Ascending aorta (tissue), 2 donors: ENCODE measurements at regions not wholly inside any gene's neighbourhood (a gene's known extent, or its start where the extent isn't known, plus 50 kb on each side); places are given as distances from the start of the nearest gene placed in this dataset.

Source experiments
- DNase-seq, 2 donors: peaks; one replicate each; pipeline ENCODE4 v3.0.0-alpha.2; 2019; ENCODE audit warnings: low spot score in 2 of 2
- H3K27ac ChIP-seq, 2 donors: fragments of 200-600 bp; sonication (generic); one replicate each; pipeline ENCODE4 v1.5.1; 2016 to 2017; ENCODE audit warnings: mild to moderate bottlenecking in 1 of 2
- H3K27me3 ChIP-seq: fragments of 200-600 bp; sonication (generic); one replicate; pipeline ENCODE4 v1.5.1; 2017
- H3K36me3 ChIP-seq, 2 donors: fragments of 200-600 bp; sonication (generic); one replicate each; pipeline ENCODE4 v1.5.1; 2016
- H3K4me1 ChIP-seq, 2 donors: fragments of 200-600 bp; sonication (generic); one replicate each; pipeline ENCODE4 v1.5.1; 2016 to 2017; ENCODE audit warnings: mild to moderate bottlenecking in 1 of 2
- H3K4me3 ChIP-seq, 2 donors: fragments of 200-600 bp; sonication (generic); one replicate each; pipeline ENCODE4 v1.5.1; 2016 to 2017; ENCODE audit warnings: mild to moderate bottlenecking in 1 of 2
- H3K9me3 ChIP-seq, 2 donors: fragments of 200-600 bp; sonication (generic); one replicate each; pipeline ENCODE4 v1.5.1; 2016
- CTCF ChIP-seq, 3 experiments: fragments of 200-600 bp in 2 of 3; fragments of 450-650 bp in 1 of 3; sonication (generic) in 2 of 3; IDR thresholded peaks; one replicate each; pipeline ENCODE4 v1.5.1; 2016 to 2019; ENCODE audit warnings: antibody characterized with exemption in 3 of 3, mild to moderate bottlenecking in 1 of 3, moderate library complexity in 1 of 3
- intact Hi-C: fragments of 100-400 bp; cut with DNase I; formaldehyde crosslinking; loops from one replicate; pipeline ENCODE4 v1.15.1; 2023

GRCh38 chr5:123921193-123921592 lies 409.2 kb downstream of the CSNK1G3 start:
- no peaks in the 10 kb centered on the region for H3K27me3 ChIP-seq
- intact Hi-C loops, result no loop called here
- no peak for DNase-seq
- no peaks in the 10 kb centered on the region for H3K36me3 ChIP-seq
- H3K9me3 ChIP-seq, result peaks cover 0 to 4% of the 10 kb centered on the region in 2 donors
- H3K4me1 ChIP-seq, result peaks cover 0 to 3% of the 10 kb centered on the region in 2 donors
- no peak overlapping the region for H3K27ac ChIP-seq
- no peak overlapping the region for H3K4me3 ChIP-seq
- no peak for TF ChIP-seq CTCF (IDR thresholded peaks at IDR 0.05)

DNA sequence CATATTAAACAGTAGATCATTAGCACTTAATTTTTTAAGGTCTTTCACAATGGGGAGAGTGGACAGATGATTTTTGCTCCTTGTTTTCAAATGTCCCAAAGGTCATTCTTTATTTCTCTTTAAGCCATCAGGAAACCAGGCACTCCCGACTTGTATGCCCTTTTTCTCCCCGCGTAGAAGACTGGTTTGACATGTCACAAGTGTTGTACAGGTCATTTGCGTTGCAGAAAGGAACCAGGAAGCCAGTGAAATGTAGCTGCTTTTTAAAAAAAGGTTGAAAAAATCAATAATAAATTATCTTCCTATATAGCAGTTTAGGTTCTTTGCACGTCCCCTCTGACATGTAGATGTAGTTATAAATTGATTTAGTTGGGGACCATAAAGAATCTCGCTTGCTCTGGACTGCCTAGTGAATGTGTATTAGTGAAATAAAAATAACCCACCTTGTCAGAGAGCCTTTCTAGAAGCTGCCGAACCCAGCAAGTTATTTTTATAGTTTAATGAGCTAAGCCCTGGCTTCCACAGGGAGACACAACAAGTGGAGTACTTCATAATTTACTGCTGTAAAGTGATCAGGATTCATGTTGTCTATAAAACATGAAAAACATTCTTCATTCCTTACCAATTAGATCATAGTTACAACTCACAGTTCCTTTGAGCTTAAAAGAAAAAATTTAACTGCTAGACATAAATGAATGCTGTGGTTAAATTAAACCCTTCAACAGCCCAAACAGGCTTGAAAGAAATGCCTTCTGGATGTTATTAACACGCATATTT lies 404.6 kb downstream of the CSNK1G3 start:
- no peaks in the 10 kb centered on the region for H3K36me3 ChIP-seq
- intact Hi-C loops, result no loop called here
- H3K4me1 ChIP-seq, result peaks cover 0 to 3% of the 10 kb centered on the region in 2 donors
- no peak for TF ChIP-seq CTCF (IDR thresholded peaks at IDR 0.05)
- H3K27me3 ChIP-seq, result no peaks in the 10 kb centered on the region
- peaks cover 0 to 4% of the 10 kb centered on the region in 2 donors for H3K9me3 ChIP-seq
- H3K4me3 ChIP-seq, result peak overlapping the region in 1 of 2 donors; percentile 20
- H3K27ac ChIP-seq, result peak overlapping the region in 1 of 2 donors; percentile 14
- DNase-seq, result no peak

GRCh38 chr5:123914333-123914732 lies 402.4 kb downstream of the CSNK1G3 start:
- intact Hi-C loops, result no loop called here
- DNase-seq, result no peak
- no peak for TF ChIP-seq CTCF (IDR thresholded peaks at IDR 0.05)
- peaks cover 0 to 3% of the 10 kb centered on the region in 2 donors for H3K4me1 ChIP-seq
- no peaks in the 10 kb centered on the region for H3K36me3 ChIP-seq
- H3K4me3 ChIP-seq, result no peak overlapping the region
- H3K27me3 ChIP-seq, result no peaks in the 10 kb centered on the region
- H3K9me3 ChIP-seq, result no peaks in the 10 kb centered on the region
- no peak overlapping the region for H3K27ac ChIP-seq

DNA sequence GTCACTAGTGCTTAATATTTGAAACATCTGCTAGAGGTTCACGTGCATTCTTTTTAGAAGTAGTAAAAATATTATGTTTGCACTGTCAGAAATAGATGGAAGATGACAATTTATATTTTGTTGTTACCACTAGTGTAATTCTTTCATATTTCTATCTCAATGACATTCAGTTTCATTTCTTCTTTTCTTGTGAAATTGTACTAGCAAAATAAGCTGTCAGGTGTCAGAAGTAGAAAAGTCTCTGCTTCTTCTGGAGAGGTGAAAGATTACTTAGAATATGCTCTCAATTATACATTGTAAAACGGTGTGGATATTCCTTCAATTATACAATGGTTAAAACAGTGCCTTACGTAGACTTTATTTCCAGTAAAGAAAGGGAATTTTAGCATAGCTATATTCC lies 395.4 kb downstream of the CSNK1G3 start:
- no peak overlapping the region for H3K27ac ChIP-seq
- H3K9me3 ChIP-seq, result no peaks in the 10 kb centered on the region
- intact Hi-C loops, result no loop called here
- no peaks in the 10 kb centered on the region for H3K27me3 ChIP-seq
- DNase-seq, result no peak
- H3K36me3 ChIP-seq, result no peaks in the 10 kb centered on the region
- no peaks in the 10 kb centered on the region for H3K4me1 ChIP-seq
- H3K4me3 ChIP-seq, result no peak overlapping the region
- no peak for TF ChIP-seq CTCF (IDR thresholded peaks at IDR 0.05)

DNA sequence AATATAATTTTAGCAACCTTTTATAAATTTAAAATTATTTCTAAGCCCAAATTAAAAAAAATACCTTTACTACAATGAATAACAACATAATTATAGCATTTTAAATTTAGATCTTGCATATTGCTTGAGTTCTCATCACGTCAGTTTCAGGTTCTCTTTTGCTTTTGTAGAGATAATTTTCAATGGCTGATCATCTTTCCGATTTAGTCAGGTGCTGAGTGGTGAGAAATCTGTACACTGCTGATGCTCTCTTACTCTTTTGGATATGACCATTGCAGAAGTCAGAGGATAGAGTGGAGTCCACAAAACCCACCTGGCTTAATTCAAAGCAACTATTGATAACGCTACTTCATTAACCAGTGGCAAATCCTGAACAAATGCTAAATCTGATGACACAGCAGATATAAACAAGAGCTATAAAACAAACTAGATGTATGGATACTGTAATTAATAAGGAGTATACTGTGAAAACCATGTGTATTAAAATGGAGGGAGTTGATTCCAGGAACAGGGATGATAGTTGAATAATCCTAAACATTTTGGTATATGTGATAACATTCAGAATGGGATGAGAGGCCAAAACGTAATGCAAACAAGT lies 394.8 kb downstream of the CSNK1G3 start:
- H3K4me3 ChIP-seq, result no peak overlapping the region
- H3K36me3 ChIP-seq, result no peaks in the 10 kb centered on the region
- no peak overlapping the region for H3K27ac ChIP-seq
- intact Hi-C loops, result no loop called here
- H3K9me3 ChIP-seq, result no peaks in the 10 kb centered on the region
- TF ChIP-seq CTCF (IDR thresholded peaks at IDR 0.05), result no peak
- no peak for DNase-seq
- H3K27me3 ChIP-seq, result no peaks in the 10 kb centered on the region
- H3K4me1 ChIP-seq, result no peaks in the 10 kb centered on the region
